ENCODE measurements at regions not wholly inside any gene's neighbourhood (a gene's known extent, or its start where the extent isn't known, plus 50 kb on each side); places are given as distances from the start of the nearest gene placed in this dataset.

DNA sequence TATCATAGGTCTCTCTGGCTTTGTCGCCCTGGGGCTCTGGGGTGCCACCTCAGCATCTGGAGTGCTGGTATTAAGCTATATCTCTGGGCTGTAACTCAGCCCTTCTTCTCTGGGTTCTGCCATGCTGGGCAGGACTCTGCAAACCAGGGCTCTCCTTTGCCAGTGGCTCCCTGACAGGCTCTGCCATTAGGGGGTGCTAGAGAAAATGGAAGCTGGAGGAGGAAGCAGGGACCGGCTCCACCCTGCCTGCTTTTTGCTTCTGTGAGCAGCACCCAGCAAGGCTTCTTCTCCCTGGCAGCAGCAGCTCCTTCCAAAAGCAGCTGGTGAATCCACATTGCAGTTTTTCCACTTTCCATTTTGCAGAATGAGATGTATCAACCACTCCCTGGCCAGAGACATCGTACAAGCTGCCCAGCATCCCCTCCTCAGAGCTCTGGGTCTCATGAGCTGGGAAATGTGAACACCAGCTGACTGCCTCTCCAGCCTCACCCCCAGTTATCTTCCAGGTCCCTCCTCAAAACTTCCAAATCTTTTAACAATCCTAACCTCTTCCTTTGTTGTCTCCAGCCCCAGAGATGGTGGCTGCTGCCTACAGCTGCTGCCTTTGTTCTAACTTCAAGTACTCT is 165.0 kb downstream of the ABHD5 start:
- Histone ChIP-seq H4K20me1 (ENCODE audit: insufficient read depth) (no peaks in the 10 kb centered on the region), H3K4me1 (ENCODE audit: control insufficient read depth in 1 of 2, insufficient read depth in 2 of 2, low read depth in 1 of 2, low read length in 1 of 2) (peaks cover 20 to 22% of the 10 kb centered on the region in 2 experiments; a peak in 3 of 4 replicates), H3K9me2 (no peaks in the 10 kb centered on the region), H3K36me3 (replicated peaks in 1 of 2; ENCODE audit: control insufficient read depth in 1 of 2, insufficient read depth in 2 of 2, low read length in 1 of 2) (no peaks in the 10 kb centered on the region), H2AFZ (ENCODE audit: low read depth) (peak overlapping the region; percentile 53), H3K79me2 (ENCODE audit: insufficient read depth) (no peaks in the 10 kb centered on the region), H3K27ac (ENCODE audit: low read depth in 2 of 2, low read length in 1 of 2) (no peak overlapping the region), H3K9ac (no peak overlapping the region), H3K4me2 (no peak overlapping the region), H3K4me3 (ENCODE audit: low read depth in 2 of 2, low read length in 1 of 2) (peak overlapping the region in 1 of 2 experiments; percentile 11; a peak in 1 of 4 replicates), H3K27me3 (ENCODE audit: insufficient read depth) (no peaks in the 10 kb centered on the region), H3F3A (replicated peaks; ENCODE audit: insufficient read depth) (peaks cover 9% of the 10 kb centered on the region), H3K9me3 (no peaks in the 10 kb centered on the region)
- POLR2A ChIA-PET = interaction anchor here (1.2 kb wide), 1 partner anchor 69 kb away, joined by 5 read pairs; no protein-coding TSS in a partner anchor
- CTCF ChIA-PET = interaction anchor here (0.6 to 1.8 kb wide), 26 partner anchors 9 to 348 kb away, joined by 3 to 11 read pairs (median 4); no protein-coding TSS in a partner anchor
- 82% methylated on average over 3 of the region's 3 CpGs for WGBS (ENCODE audit: low lambda C conversion rate)
- TF ChIP-seq, protein P1, sequence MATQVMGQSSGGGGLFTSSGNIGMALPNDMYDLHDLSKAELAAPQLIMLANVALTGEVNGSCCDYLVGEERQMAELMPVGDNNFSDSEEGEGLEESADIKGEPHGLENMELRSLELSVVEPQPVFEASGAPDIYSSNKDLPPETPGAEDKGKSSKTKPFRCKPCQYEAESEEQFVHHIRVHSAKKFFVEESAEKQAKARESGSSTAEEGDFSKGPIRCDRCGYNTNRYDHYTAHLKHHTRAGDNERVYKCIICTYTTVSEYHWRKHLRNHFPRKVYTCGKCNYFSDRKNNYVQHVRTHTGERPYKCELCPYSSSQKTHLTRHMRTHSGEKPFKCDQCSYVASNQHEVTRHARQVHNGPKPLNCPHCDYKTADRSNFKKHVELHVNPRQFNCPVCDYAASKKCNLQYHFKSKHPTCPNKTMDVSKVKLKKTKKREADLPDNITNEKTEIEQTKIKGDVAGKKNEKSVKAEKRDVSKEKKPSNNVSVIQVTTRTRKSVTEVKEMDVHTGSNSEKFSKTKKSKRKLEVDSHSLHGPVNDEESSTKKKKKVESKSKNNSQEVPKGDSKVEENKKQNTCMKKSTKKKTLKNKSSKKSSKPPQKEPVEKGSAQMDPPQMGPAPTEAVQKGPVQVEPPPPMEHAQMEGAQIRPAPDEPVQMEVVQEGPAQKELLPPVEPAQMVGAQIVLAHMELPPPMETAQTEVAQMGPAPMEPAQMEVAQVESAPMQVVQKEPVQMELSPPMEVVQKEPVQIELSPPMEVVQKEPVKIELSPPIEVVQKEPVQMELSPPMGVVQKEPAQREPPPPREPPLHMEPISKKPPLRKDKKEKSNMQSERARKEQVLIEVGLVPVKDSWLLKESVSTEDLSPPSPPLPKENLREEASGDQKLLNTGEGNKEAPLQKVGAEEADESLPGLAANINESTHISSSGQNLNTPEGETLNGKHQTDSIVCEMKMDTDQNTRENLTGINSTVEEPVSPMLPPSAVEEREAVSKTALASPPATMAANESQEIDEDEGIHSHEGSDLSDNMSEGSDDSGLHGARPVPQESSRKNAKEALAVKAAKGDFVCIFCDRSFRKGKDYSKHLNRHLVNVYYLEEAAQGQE (IDR thresholded peaks at IDR 0.05; ENCODE audit: low read depth, low read length) = no peak
- no peak for TF ChIP-seq POLR2AphosphoS5 (IDR thresholded peaks at IDR 0.05; ENCODE audit: low read depth, low read length)
- TF ChIP-seq, protein P2, sequence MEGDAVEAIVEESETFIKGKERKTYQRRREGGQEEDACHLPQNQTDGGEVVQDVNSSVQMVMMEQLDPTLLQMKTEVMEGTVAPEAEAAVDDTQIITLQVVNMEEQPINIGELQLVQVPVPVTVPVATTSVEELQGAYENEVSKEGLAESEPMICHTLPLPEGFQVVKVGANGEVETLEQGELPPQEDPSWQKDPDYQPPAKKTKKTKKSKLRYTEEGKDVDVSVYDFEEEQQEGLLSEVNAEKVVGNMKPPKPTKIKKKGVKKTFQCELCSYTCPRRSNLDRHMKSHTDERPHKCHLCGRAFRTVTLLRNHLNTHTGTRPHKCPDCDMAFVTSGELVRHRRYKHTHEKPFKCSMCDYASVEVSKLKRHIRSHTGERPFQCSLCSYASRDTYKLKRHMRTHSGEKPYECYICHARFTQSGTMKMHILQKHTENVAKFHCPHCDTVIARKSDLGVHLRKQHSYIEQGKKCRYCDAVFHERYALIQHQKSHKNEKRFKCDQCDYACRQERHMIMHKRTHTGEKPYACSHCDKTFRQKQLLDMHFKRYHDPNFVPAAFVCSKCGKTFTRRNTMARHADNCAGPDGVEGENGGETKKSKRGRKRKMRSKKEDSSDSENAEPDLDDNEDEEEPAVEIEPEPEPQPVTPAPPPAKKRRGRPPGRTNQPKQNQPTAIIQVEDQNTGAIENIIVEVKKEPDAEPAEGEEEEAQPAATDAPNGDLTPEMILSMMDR (IDR thresholded peaks at IDR 0.05) = peak; percentile 71
- TF ChIP-seq EZH2phosphoT487 (IDR thresholded peaks at IDR 0.05; ENCODE audit: borderline replicate concordance, low read depth) = no peak
- TF ChIP-seq RXRA (IDR thresholded peaks at IDR 0.05; ENCODE audit: borderline replicate concordance, low read depth) = no peak
- no peak for TF ChIP-seq MXI1 (IDR thresholded peaks at IDR 0.05; ENCODE audit: low read depth, low read length)
- TF ChIP-seq NRF1 (IDR thresholded peaks at IDR 0.05; ENCODE audit: low read depth, low read length) = no peak
- no peak for TF ChIP-seq TCF12 (IDR thresholded peaks at IDR 0.05)
- peak; percentile 74 for TF ChIP-seq RAD21 (IDR thresholded peaks at IDR 0.05; ENCODE audit: low read length)
- TF ChIP-seq, protein P3, sequence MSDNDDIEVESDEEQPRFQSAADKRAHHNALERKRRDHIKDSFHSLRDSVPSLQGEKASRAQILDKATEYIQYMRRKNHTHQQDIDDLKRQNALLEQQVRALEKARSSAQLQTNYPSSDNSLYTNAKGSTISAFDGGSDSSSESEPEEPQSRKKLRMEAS (IDR thresholded peaks at IDR 0.05; ENCODE audit: low read depth) = 0 out of 2 replicates have a peak, but pooled peaks have one; percentile 24
- peak; percentile 57; the same call in 1 of the 2 replicates for TF ChIP-seq YY1 (IDR thresholded peaks at IDR 0.05; ENCODE audit: low read depth)
- TF ChIP-seq SMC3 (IDR thresholded peaks at IDR 0.05; ENCODE audit: low read depth, low read length) = peak; percentile 76
- TF ChIP-seq RCOR1 (IDR thresholded peaks at IDR 0.05; ENCODE audit: low read length) = no peak
- peak; percentile 58 for DNase-seq
